GM19035 (cell line): ENCODE measurements at regions not wholly inside any gene's neighbourhood (a gene's known extent, or its start where the extent isn't known, plus 50 kb on each side); places are given as distances from the start of the nearest gene placed in this dataset.
"Not testable (repeated sequence)": the region's sequence is repeated elsewhere in the genome, so short reads cannot be mapped to it uniquely, and the experiment has no call there.

Experiments
- ATAC-seq: cut with Tn5 transposase; IDR thresholded peaks from one replicate; pipeline ENCODE4 v1.9.1; 2021; ENCODE audit not compliant: unreplicated experiment

GRCh38 chr2:132271794-132272193 is 110.0 kb upstream of the ANKRD30BL start:
- ATAC-seq, result not testable (repeated sequence)

- no peak for ATAC-seq
Measured at GRCh38 chr2:132272713-132273112, 111.0 kb upstream of the ANKRD30BL start.

- not testable (repeated sequence) for ATAC-seq
Measured at GRCh38 chr2:132273585-132273984, 111.8 kb upstream of the ANKRD30BL start.

- ATAC-seq, result no peak
Measured at GRCh38 chr2:132274000-132274399, 112.2 kb upstream of the ANKRD30BL start.

- ATAC-seq, result no peak
Measured at GRCh38 chr2:132275396-132275795, 113.6 kb upstream of the ANKRD30BL start.

- ATAC-seq, result no peak
Measured at GRCh38 chr2:132276571-132276981, 114.8 kb upstream of the ANKRD30BL start.

- ATAC-seq, result no peak
Measured at GRCh38 chr2:132278267-132278666, 116.5 kb upstream of the ANKRD30BL start.

GRCh38 chr2:132279344-132279743 is 117.6 kb upstream of the ANKRD30BL start:
- no peak for ATAC-seq

GRCh38 chr2:132279930-132280615 is 118.3 kb upstream of the ANKRD30BL start:
- no peak for ATAC-seq

GRCh38 chr2:132280912-132281311 is 119.2 kb upstream of the ANKRD30BL start:
- no peak for ATAC-seq

- ATAC-seq, result not testable (repeated sequence)
Measured at GRCh38 chr2:132282104-132282503, 120.4 kb upstream of the ANKRD30BL start.

GRCh38 chr2:132282911-132283310 is 121.2 kb upstream of the ANKRD30BL start:
- ATAC-seq, result no peak

- ATAC-seq, result not testable (repeated sequence)
Measured at GRCh38 chr2:132286289-132286911, 124.6 kb upstream of the ANKRD30BL start.

- ATAC-seq, result not testable (repeated sequence)
Measured at GRCh38 chr2:132287910-132288309, 126.2 kb upstream of the ANKRD30BL start.

- not testable (repeated sequence) for ATAC-seq
Measured at GRCh38 chr2:132289138-132289537, 127.4 kb upstream of the ANKRD30BL start.

GRCh38 chr2:132289812-132290211 is 126.8 kb upstream of the GPR39 start:
- not testable (repeated sequence) for ATAC-seq

- ATAC-seq, result peak; percentile 70
Measured at GRCh38 chr2:132300592-132301378, 115.8 kb upstream of the GPR39 start.

- ATAC-seq, result not testable (repeated sequence)
Measured at GRCh38 chr2:132304661-132305380, 111.8 kb upstream of the GPR39 start.

GRCh38 chr2:132307613-132308198 is 108.9 kb upstream of the GPR39 start:
- not testable (repeated sequence) for ATAC-seq

GRCh38 chr2:132309203-132309602 is 107.4 kb upstream of the GPR39 start:
- not testable (repeated sequence) for ATAC-seq

GRCh38 chr2:132315546-132315945 is 101.1 kb upstream of the GPR39 start:
- not testable (repeated sequence) for ATAC-seq
